LNCAP (cell line): ENCODE measurements at regions not wholly inside any gene's neighbourhood (a gene's known extent, or its start where the extent isn't known, plus 50 kb on each side); places are given as distances from the start of the nearest gene placed in this dataset.

Source experiments
- CTCF ChIP-seq: fragments of 450-650 bp; IDR thresholded peaks from 2 replicates; pipeline ENCODE4 v1.5.1; 2017; ENCODE audit warnings: mild to moderate bottlenecking

- no peak for TF ChIP-seq CTCF
Measured at GRCh38 chr4:11894977-11895376, 466.3 kb upstream of the HS3ST1 start.

DNA sequence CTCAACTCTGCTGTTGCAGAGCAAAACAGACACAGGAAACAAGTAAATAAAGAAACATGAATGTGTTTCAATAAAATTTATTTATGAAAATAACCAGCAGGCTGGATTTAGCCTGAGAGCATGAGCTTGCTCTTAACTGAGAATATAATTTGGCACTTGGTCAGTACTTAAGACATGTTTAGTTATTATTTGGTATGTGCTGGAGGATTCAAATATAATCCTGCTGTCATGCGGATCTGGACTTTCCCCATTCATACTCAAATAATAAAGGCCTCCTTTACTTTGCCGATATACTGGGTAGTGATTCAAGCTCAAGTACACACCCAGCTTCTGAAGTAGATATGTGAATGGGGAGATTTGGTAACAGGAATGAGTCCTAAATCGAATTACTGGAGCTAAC is 465.5 kb upstream of the HS3ST1 start:
- TF ChIP-seq CTCF = no peak

- TF ChIP-seq CTCF = no peak
Measured at GRCh38 chr4:11889099-11889498, 460.4 kb upstream of the HS3ST1 start.

DNA sequence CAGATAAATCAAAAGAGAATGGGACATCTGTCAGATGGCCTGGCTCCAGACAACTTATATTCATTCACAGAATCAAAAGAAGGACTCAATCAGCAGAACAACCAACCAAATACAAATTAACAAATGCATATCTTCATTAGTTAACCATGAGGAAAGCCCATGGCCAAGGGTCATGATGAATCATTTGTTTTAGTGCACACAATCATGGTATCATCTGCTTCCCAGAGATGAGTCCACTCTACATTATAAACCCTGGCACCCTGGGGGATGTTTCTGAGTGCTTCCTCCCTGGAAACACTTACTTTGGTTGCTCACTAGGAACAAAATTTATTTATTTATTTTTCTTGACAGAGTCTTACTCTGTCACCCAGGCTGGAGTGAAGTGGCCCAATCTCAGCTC is 453.3 kb upstream of the HS3ST1 start:
- no peak for TF ChIP-seq CTCF

- TF ChIP-seq CTCF = no peak
Measured at GRCh38 chr4:11881364-11881763, 452.7 kb upstream of the HS3ST1 start.

GRCh38 chr4:11878241-11878640 is 449.5 kb upstream of the HS3ST1 start:
- TF ChIP-seq CTCF = no peak

GRCh38 chr4:11876104-11876503 is 447.4 kb upstream of the HS3ST1 start:
- no peak for TF ChIP-seq CTCF

- no peak for TF ChIP-seq CTCF
Measured at GRCh38 chr4:11869191-11869870, 440.6 kb upstream of the HS3ST1 start.
